Gastrocnemius medialis (tissue), 4 donors: ENCODE measurements at regions not wholly inside any gene's neighbourhood (a gene's known extent, or its start where the extent isn't known, plus 50 kb on each side); places are given as distances from the start of the nearest gene placed in this dataset.

Experiments
- ATAC-seq, 2 donors: fragments of 150-250 bp; one replicate each; pipeline ENCODE4 v1.9.1; 2016
- DNase-seq, 2 donors: peaks; one replicate each; pipeline ENCODE4 v3.0.0-alpha.2; 2019
- H3K27ac ChIP-seq, 4 donors: fragments of 200-600 bp; sonication (generic); 1 replicate in 1 of 4; 2 replicates in 3 of 4; pipeline ENCODE4 v1.5.1; 2016 to 2018; ENCODE audit warnings: mild to moderate bottlenecking in 2 of 4, moderate library complexity in 1 of 4
- H3K27me3 ChIP-seq, 3 donors: fragments of 200-600 bp; sonication (generic) in 2 of 3; 1 replicate in 1 of 3; 2 replicates in 2 of 3; pipeline versions ENCODE4 v1.5.1 to v1.6.0; 2016 to 2019; ENCODE audit warnings: mild to moderate bottlenecking in 1 of 3, moderate library complexity in 1 of 3
- H3K36me3 ChIP-seq, 2 donors: fragments of 200-600 bp; sonication (generic) in 1 of 2; one replicate each; pipeline ENCODE4 v1.5.1; 2017 to 2018
- H3K4me1 ChIP-seq, 2 donors: fragments of 200-600 bp; sonication (generic) in 1 of 2; one replicate each; pipeline ENCODE4 v1.5.1; 2016 to 2017; ENCODE audit warnings: mild to moderate bottlenecking in 2 of 2
- H3K4me3 ChIP-seq, 4 donors: fragments of 200-600 bp; sonication (generic) in 3 of 4; 1 replicate in 1 of 4; 2 replicates in 3 of 4; pipeline ENCODE4 v1.5.1; 2016 to 2019; ENCODE audit warnings: mild to moderate bottlenecking in 2 of 4
- H3K9me3 ChIP-seq, 3 donors: fragments of 200-600 bp; sonication (generic) in 2 of 3; 1 replicate in 1 of 3; 2 replicates in 2 of 3; pipeline ENCODE4 v1.5.1; 2016 to 2019
- CTCF ChIP-seq, 5 experiments: fragments of 450-650 bp in 3 of 5; fragments of 200-600 bp in 2 of 5; sonication (generic) in 2 of 5; IDR thresholded peaks in 4 of 5; conservative IDR thresholded peaks in 1 of 5; 1 replicate in 4 of 5; 2 replicates in 1 of 5; pipeline ENCODE4 v1.5.1; 2016 to 2019; ENCODE audit warnings: antibody characterized with exemption in 5 of 5, mild to moderate bottlenecking in 3 of 5, moderate library complexity in 3 of 5
- POLR2A ChIP-seq, 2 donors: fragments of 450-650 bp; IDR thresholded peaks; one replicate each; pipeline ENCODE4 v1.6.1; 2017; ENCODE audit warnings: antibody characterized with exemption in 2 of 2, mild to moderate bottlenecking in 2 of 2, moderate library complexity in 2 of 2
- in situ Hi-C, 4 donors: fragments of 200-750 bp; cut with MboI; loops; one replicate each; pipeline versions ENCODE4 v1.15.0 to v1.8.0; 2017; ENCODE audit warnings: low sequenced_read_pairs in 4 of 4
- intact Hi-C: fragments of 100-400 bp; cut with DNase I; formaldehyde crosslinking; loops from one replicate; pipeline ENCODE4 v1.15.1; 2023; ENCODE audit warnings: low total_unique reads

- in situ Hi-C loops, result no loop called here
- no peak for DNase-seq
Observed at GRCh38 chr20:10783707-10784553, 110.1 kb upstream of the JAG1 start.

GRCh38 chr20:10784554-10785183 lies 110.9 kb upstream of the JAG1 start:
- DNase-seq, result no peak
- H3K9me3 ChIP-seq, result no peaks in the 10 kb centered on the region
- H3K36me3 ChIP-seq, result no peaks in the 10 kb centered on the region
- intact Hi-C loops (no loop called here), in situ Hi-C loops (no loop called here)
- no peaks in the 10 kb centered on the region for H3K27me3 ChIP-seq
- H3K4me3 ChIP-seq, result no peak overlapping the region
- H3K27ac ChIP-seq, result no peak overlapping the region
- ATAC-seq, result no peak
- H3K4me1 ChIP-seq, result peaks cover 14 to 15% of the 10 kb centered on the region in 2 donors
- TF ChIP-seq POLR2A (IDR thresholded peaks at IDR 0.05) (no peak), CTCF (IDR thresholded peaks at IDR 0.05 in 4 of 5, conservative IDR thresholded peaks at IDR 0.05 in 1 of 5) (no peak)

More at GRCh38 chr20:10783707-10784553, 110.1 kb upstream of the JAG1 start:
- no peaks in the 10 kb centered on the region for H3K27me3 ChIP-seq
- H3K9me3 ChIP-seq, result no peaks in the 10 kb centered on the region
- peak in 1 of 2 donors; percentile 21 for ATAC-seq
- no peak overlapping the region for H3K4me3 ChIP-seq
- TF ChIP-seq CTCF (IDR thresholded peaks at IDR 0.05 in 4 of 5, conservative IDR thresholded peaks at IDR 0.05 in 1 of 5), result no peak
- TF ChIP-seq POLR2A (IDR thresholded peaks at IDR 0.05), result no peak
- H3K4me1 ChIP-seq, result peaks cover 14 to 15% of the 10 kb centered on the region in 2 donors
- no peak overlapping the region for H3K27ac ChIP-seq
- intact Hi-C loops, result no loop called here
- H3K36me3 ChIP-seq, result no peaks in the 10 kb centered on the region

GRCh38 chr20:10786678-10787077 lies 112.9 kb upstream of the JAG1 start:
- intact Hi-C loops (no loop called here), in situ Hi-C loops (no loop called here)
- Histone ChIP-seq H3K36me3 (no peaks in the 10 kb centered on the region), H3K4me1 (peaks cover 14 to 15% of the 10 kb centered on the region in 2 donors), H3K27ac (no peak overlapping the region), H3K4me3 (no peak overlapping the region), H3K27me3 (no peaks in the 10 kb centered on the region), H3K9me3 (no peaks in the 10 kb centered on the region)
- DNase-seq (no peak), ATAC-seq (no peak)
- TF ChIP-seq CTCF (IDR thresholded peaks at IDR 0.05 in 4 of 5, conservative IDR thresholded peaks at IDR 0.05 in 1 of 5) (no peak), POLR2A (IDR thresholded peaks at IDR 0.05) (no peak)

DNA sequence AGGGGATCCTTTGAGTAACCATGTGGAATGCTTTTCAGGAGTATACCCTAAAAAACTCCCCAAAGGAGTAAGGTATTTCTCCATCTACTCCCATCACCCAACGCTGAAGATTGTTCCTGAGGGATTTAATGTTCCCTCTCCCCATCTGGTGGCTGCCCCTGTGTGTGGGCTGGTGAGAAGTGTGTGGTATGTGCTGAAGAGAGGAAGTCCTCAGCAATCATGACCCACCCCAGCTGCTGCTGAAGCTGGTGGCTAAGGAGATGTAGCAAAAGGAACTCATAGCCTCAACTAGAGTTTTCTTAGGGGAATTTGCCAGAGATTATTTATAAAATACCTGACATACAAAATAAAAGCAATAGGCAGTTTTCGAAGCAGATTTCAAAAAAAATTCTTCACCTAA lies 114.3 kb upstream of the JAG1 start:
- H3K36me3 ChIP-seq, result no peaks in the 10 kb centered on the region
- intact Hi-C loops (no loop called here), in situ Hi-C loops (no loop called here)
- H3K4me1 ChIP-seq, result peaks cover 14% of the 10 kb centered on the region in 2 donors
- no peak overlapping the region for H3K4me3 ChIP-seq
- no peaks in the 10 kb centered on the region for H3K9me3 ChIP-seq
- H3K27ac ChIP-seq, result no peak overlapping the region
- H3K27me3 ChIP-seq, result no peaks in the 10 kb centered on the region
- DNase-seq (no peak), ATAC-seq (no peak)
- TF ChIP-seq CTCF (IDR thresholded peaks at IDR 0.05 in 4 of 5, conservative IDR thresholded peaks at IDR 0.05 in 1 of 5) (no peak), POLR2A (IDR thresholded peaks at IDR 0.05) (no peak)
